OCI-LY7 (cell line): ENCODE measurements at regions not wholly inside any gene's neighbourhood (a gene's known extent, or its start where the extent isn't known, plus 50 kb on each side); places are given as distances from the start of the nearest gene placed in this dataset.

Experiments used
- BruUV-seq: library from RNA; stranded (reverse); fragments of 400-500 nt; replicated peaks from 2 replicates; lab custom pipeline; 2021; lab: Mats Ljungman, UMichigan
- CTCF ChIA-PET: fragments of 300-600 bp; sonication (Branson Sonifier 250); formaldehyde crosslinking; loops from one replicate; lab custom pipeline; 2022; ENCODE audit warnings: antibody characterized with exemption; ENCODE audit not compliant: unreplicated experiment; lab: Charles Lee
- POLR2A ChIA-PET: fragments of 300-600 bp; sonication (Branson Sonifier 250); formaldehyde crosslinking; loops from one replicate; lab custom pipeline; 2022; ENCODE audit warnings: antibody characterized with exemption; lab: Charles Lee
- DNase-seq: peaks from one replicate; pipeline ENCODE4 v3.0.0-alpha.2; 2015; ENCODE audit warnings: low spot score
- H2AFZ ChIP-seq: fragments of 200-600 bp; sonication (generic), shearing (Covaris generic); 2 replicates; pipeline ENCODE4 v1.6.1; 2014; ENCODE audit warnings: mild to moderate bottlenecking, antibody characterized with exemption, low read length, moderate library complexity
- H3K27ac ChIP-seq: fragments of 200-600 bp; sonication (generic); 2 replicates; pipeline ENCODE4 v1.5.1; 2014; ENCODE audit warnings: mixed run types, low read depth, mild to moderate bottlenecking, moderate library complexity, low read length, inconsistent platforms; ENCODE audit not compliant: poor library complexity, severe bottlenecking
- H3K36me3 ChIP-seq: fragments of 200-600 bp; sonication (generic); 2 replicates; pipeline ENCODE4 v1.6.1; 2014; ENCODE audit warnings: mild to moderate bottlenecking, antibody characterized with exemption, low read length, moderate library complexity, mixed read lengths; ENCODE audit not compliant: insufficient read depth
- H3K4me1 ChIP-seq: fragments of 200-600 bp; sonication (generic); 2 replicates; pipeline ENCODE4 v1.5.1; 2014; ENCODE audit warnings: mild to moderate bottlenecking, low read length; ENCODE audit not compliant: insufficient read depth, poor library complexity, severe bottlenecking
- H3K4me2 ChIP-seq: fragments of 200-600 bp; sonication (generic); 2 replicates; pipeline ENCODE4 v1.6.1; 2014; ENCODE audit warnings: mild to moderate bottlenecking, low read length
- H3K4me3 ChIP-seq: fragments of 200-600 bp; sonication (generic); 2 replicates; pipeline ENCODE4 v1.5.1; 2014; ENCODE audit warnings: mild to moderate bottlenecking, low read depth, low read length; ENCODE audit not compliant: poor library complexity, severe bottlenecking
- H3K79me2 ChIP-seq: fragments of 200-600 bp; sonication (generic); 2 replicates; pipeline ENCODE4 v1.6.1; 2016; ENCODE audit warnings: low read depth, mild to moderate bottlenecking, low read length, moderate library complexity, mixed read lengths; ENCODE audit not compliant: insufficient read depth
- H3K9me2 ChIP-seq: fragments of 200-600 bp; sonication (generic); 2 replicates; pipeline ENCODE4 v1.6.1; 2016; ENCODE audit warnings: mild to moderate bottlenecking, low read length, mixed read lengths; ENCODE audit not compliant: insufficient read depth
- H3K9me3 ChIP-seq: fragments of 200-600 bp; sonication (generic); 2 replicates; pipeline ENCODE4 v1.6.1; 2014; ENCODE audit warnings: mild to moderate bottlenecking, mixed run types, low read length, mixed read lengths
- H4K20me1 ChIP-seq: fragments of 200-600 bp; sonication (generic); 2 replicates; pipeline ENCODE4 v1.6.1; 2014; ENCODE audit warnings: mild to moderate bottlenecking, antibody characterized with exemption, low read length, moderate library complexity, mixed read lengths; ENCODE audit not compliant: insufficient read depth
- EZH2phosphoT487 ChIP-seq: fragments of 200-600 bp; sonication (generic); IDR thresholded peaks from 2 replicates; pipeline ENCODE4 v1.6.1; 2018; ENCODE audit warnings: low read depth, borderline replicate concordance, mild to moderate bottlenecking, mixed run types, antibody characterized with exemption, low read length, moderate library complexity, mixed read lengths
- intact Hi-C: fragments of 100-400 bp; cut with micrococcal nuclease; formaldehyde crosslinking; loops from one replicate; pipeline ENCODE4 v1.10.0; 2022; ENCODE audit not compliant: unreplicated experiment
- TF ChIP-seq, protein P1 (sequence below): fragments of 200-600 bp; sonication (generic); conservative IDR thresholded peaks from 2 replicates; pipeline ENCODE4 v1.5.1; 2014; ENCODE audit warnings: mild to moderate bottlenecking, antibody characterized with exemption, low read length, moderate library complexity, mixed read lengths

GRCh38 chr2:158905341-158905740 lies 63.1 kb upstream of the TANC1 start:
- POLR2A ChIA-PET: no interaction called here
- no peak overlapping the region for H3K4me3 ChIP-seq
- H2AFZ ChIP-seq: no peak overlapping the region
- no peaks in the 10 kb centered on the region for H3K9me3 ChIP-seq
- H4K20me1 ChIP-seq: no peaks in the 10 kb centered on the region
- intact Hi-C loops: no loop called here
- CTCF ChIA-PET: no interaction called here
- no peaks in the 10 kb centered on the region for H3K79me2 ChIP-seq
- H3K4me2 ChIP-seq: no peak overlapping the region
- H3K9me2 ChIP-seq: no peaks in the 10 kb centered on the region
- DNase-seq: no peak
- no peaks in the 10 kb centered on the region for H3K4me1 ChIP-seq
- no peak for TF ChIP-seq EZH2phosphoT487
- TF ChIP-seq, protein P1, sequence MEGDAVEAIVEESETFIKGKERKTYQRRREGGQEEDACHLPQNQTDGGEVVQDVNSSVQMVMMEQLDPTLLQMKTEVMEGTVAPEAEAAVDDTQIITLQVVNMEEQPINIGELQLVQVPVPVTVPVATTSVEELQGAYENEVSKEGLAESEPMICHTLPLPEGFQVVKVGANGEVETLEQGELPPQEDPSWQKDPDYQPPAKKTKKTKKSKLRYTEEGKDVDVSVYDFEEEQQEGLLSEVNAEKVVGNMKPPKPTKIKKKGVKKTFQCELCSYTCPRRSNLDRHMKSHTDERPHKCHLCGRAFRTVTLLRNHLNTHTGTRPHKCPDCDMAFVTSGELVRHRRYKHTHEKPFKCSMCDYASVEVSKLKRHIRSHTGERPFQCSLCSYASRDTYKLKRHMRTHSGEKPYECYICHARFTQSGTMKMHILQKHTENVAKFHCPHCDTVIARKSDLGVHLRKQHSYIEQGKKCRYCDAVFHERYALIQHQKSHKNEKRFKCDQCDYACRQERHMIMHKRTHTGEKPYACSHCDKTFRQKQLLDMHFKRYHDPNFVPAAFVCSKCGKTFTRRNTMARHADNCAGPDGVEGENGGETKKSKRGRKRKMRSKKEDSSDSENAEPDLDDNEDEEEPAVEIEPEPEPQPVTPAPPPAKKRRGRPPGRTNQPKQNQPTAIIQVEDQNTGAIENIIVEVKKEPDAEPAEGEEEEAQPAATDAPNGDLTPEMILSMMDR: no peak
- BruUV-seq: no TSS peak
- H3K36me3 ChIP-seq: no peaks in the 10 kb centered on the region
- H3K27ac ChIP-seq: no peak overlapping the region

DNA sequence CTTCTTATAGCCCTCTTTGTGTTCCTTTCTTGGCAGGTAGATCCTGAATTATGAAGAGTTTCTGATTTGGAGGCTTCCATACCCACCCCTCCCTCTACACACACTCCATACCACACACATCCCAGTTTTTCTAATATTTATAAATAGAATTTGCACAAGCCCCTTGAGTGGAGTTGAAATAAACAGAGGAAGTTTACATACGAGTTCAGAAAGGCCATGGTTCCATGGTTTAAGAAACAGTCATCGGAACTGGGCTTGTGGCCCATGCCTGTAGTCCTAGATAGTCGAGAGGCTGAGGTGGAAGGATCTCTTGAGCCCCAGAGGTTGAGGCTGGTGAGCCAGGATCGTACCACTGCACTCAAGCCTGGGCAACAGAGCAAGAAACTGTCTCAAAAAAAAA lies 62.7 kb upstream of the TANC1 start:
- no peaks in the 10 kb centered on the region for H3K79me2 ChIP-seq
- no peak for DNase-seq
- ChIA-PET POLR2A (no interaction called here), CTCF (no interaction called here)
- BruUV-seq: no TSS peak
- TF ChIP-seq EZH2phosphoT487: no peak
- TF ChIP-seq, protein P1: no peak
- no peak overlapping the region for H3K4me3 ChIP-seq
- H3K9me3 ChIP-seq: no peaks in the 10 kb centered on the region
- intact Hi-C loops: no loop called here
- H2AFZ ChIP-seq: no peak overlapping the region
- H3K27ac ChIP-seq: no peak overlapping the region
- no peaks in the 10 kb centered on the region for H3K4me1 ChIP-seq
- no peaks in the 10 kb centered on the region for H3K9me2 ChIP-seq
- no peaks in the 10 kb centered on the region for H4K20me1 ChIP-seq
- H3K36me3 ChIP-seq: no peaks in the 10 kb centered on the region
- H3K4me2 ChIP-seq: no peak overlapping the region

DNA sequence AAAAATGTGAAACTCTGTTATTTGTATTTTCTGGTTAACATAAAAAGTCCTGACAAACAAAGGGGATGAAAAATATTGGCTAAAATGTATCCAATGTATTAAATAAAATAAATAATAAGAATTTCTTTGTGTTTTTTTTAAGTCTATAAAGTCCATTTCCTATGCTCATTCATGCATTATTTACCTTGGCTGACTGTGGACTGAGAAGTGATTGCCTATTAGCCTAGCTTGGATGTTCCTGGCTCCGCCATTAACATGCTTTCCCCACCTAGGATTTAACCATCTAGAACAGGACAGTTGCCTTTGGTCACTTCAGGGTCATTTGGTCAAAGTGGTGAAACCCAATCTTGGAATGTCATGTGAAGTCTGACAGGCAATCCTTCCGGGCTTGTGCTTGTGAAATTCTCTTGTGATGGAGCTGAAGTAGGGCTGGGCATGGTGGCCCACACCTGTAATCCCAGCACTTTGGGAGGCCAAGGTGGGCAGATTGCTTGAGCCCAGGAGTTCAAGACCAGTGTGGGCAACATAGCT lies 60.4 kb upstream of the TANC1 start:
- Histone ChIP-seq H2AFZ (no peak overlapping the region), H3K36me3 (no peaks in the 10 kb centered on the region), H3K4me1 (no peaks in the 10 kb centered on the region), H3K27ac (no peak overlapping the region), H3K9me2 (no peaks in the 10 kb centered on the region), H3K9me3 (no peaks in the 10 kb centered on the region), H3K79me2 (no peaks in the 10 kb centered on the region), H3K4me2 (no peak overlapping the region), H3K4me3 (no peak overlapping the region), H4K20me1 (no peaks in the 10 kb centered on the region)
- intact Hi-C loops: no loop called here
- ChIA-PET POLR2A (interaction anchor here (0.6 kb wide), 1 partner anchor 102 kb away, joined by 3 read pairs; no protein-coding TSS in a partner anchor), CTCF (no interaction called here)
- TF ChIP-seq EZH2phosphoT487: no peak
- TF ChIP-seq, protein P1: no peak
- no TSS peak for BruUV-seq
- DNase-seq: no peak
